DMS153 treated with DMSO at 0.1 percent for 48 hours (cell line): ENCODE measurements at regions not wholly inside any gene's neighbourhood (a gene's known extent, or its start where the extent isn't known, plus 50 kb on each side); places are given as distances from the start of the nearest gene placed in this dataset.

Experiments
- DNase-seq: peaks from one replicate; lab custom pipeline; 2025; ENCODE audit not compliant: unreplicated experiment; lab: John Stamatoyannopoulos, UW

DNA sequence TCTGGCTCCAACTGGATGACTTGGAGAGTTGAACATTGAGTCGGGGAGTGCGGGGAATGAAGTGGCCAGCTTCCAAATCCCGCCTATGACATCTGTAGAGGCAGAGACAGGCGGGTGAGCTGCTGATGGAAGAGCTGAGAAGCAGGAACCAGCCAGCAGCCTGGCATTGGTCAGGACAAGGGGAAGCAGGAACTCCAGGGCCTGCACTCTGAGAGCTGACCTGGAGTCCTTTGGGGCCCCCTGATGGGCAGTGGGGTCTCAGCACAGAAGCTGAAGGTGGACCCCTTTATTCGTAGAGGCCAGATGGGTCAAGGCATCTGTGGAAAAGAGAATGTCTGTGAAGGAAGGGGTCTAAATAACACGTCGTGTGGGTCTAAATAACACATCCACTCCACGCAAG is 57.0 kb downstream of the SEC61G start:
- DNase-seq = no peak

DNA sequence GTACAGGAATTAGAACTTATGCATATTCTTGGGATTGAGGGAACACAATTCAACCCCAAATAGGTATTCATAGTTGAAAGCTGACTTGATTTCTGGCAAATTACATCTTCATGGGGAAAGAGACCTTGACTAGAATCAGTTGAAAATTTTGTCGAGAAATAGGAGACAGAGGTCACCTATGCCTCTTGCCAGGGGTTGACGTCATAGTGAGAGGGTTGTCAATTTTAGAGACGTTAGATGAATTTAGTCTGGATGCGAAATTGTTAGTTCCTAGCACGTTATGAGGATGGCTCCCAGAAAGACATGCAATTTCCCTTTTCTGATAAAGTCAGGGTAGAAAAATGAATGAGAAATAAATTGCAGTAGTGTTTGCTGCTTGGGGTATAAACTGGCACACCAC is 59.3 kb downstream of the SEC61G start:
- no peak for DNase-seq

DNA sequence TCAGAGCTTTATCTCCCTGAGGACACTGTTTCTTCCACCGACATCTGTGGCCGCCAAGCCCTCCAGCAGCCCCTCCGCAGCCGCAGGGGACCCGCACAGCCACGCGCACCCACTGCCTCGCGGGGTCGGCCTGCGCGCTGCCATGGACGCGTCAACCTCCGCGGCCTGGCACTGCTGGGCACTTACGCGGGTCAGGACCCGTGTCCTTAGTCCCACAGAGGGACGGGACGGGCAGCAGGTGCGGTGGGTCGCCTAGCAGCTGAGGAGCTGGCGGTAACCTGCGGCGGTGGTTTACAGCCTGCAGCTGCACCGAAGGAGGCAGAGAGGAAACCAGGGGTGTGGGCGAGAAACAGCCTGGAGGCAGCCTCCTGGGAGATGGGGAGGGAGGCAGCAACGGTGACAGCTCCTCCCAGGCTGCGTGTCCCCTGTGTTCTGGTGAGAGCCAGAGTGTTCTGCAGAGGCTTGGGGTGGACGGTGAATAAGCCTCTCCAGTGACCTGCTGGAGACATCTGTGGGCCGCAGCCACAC is 61.3 kb downstream of the SEC61G start:
- DNase-seq = no peak

DNA sequence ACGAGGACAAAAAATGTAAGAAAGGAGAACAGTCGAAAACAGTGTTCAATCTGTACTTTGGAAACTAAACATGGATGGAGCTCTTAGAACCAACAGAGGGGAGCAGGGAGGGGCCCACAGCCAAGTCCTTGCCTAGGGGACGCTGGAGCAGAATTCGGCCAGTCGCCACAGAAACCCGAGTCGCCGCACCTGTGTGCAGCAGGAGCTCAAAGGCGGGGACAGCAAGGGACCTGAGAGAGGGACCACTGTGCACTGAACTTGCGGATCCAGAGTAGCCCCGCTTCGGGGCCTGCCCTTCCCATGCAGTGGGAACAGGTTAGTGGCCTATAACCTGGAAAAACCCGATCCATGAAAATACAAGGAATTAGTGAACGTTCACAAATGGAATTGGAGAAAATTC is 68.1 kb downstream of the SEC61G start:
- no peak for DNase-seq

DNA sequence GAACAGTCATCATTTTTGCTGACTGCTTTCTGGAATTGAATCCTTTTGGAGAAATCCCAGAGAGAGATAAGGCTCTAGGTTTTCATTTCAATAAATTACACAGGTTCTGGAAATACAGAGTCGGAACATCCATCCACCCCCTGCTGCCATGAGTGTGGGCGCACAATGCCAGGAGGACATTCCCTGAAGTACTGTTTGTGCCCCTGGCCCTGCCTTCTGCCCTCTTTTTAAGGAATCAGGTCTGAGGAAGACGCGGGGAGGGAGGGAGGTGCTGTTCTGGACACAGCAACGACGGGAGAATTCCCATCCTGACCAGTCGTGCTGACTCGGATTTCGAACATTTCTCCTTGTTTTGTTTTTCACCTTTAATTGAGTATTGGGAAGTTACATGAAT is 69.0 kb downstream of the SEC61G start:
- DNase-seq = no peak

DNA sequence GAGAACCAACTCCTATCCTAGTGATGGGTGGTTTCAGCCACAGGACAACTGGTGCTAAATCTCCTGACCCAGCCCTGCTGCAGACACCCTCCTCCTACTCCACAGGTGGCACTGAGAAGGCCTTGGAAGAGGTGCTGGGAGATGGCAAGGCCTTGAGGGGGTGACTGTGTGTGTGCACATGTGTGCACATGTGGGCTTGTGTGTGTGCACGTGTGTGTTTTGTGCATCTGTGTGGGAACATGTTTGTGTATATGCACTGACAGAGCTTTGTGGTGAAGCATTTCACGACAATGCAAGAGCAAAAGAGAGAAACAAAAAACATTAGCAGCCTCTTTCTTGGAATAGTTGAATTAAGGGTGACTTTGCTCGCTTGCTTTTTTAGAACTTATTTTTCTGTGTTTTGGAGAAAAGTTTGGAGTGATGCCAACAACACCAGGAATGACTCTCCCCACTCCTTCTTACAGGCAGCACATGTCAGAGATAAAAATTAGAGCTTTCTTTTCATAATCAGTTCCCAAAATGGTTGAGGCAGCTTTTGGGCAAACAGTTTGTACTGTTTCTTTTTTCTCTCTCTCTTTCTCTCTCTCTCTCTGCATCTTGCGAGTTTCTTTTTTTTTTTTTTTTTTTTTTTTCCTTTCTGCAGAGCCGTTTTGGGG is 69.5 kb downstream of the SEC61G start:
- DNase-seq = no peak

DNA sequence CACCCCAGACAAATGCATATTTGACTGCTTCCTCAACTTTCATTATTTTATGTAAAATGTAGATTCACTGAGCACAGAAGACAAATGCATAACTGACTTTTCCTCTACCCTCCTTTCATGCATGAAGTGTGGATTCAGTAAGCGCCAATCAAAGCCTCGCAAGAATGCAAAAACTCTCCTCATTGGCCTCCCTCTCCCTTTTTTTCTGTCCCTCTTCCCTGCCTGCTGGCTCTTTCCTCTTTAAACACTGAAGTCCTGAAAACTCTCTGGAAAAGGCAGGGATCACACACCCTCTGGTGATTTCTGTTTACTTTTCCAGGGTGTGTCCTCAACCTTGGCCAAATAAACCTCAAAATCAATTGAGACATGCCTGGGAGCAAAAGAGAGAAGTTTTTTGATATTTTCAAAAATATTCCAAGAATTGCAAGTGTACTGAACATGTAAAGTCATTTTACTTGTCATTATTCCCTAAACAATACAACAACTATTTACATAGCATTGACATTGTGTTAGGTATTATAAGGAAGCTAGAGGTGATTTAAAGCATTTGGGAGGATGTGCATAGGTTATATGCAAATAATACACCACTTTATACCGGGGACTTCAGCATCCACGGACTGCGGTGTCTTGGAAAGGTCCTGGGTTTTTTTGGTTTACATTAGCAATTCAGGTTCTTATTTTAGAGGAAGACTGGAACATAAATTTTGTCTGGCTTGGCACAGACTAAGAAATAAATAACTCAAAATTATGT is 71.4 kb downstream of the SEC61G start:
- no peak for DNase-seq

DNA sequence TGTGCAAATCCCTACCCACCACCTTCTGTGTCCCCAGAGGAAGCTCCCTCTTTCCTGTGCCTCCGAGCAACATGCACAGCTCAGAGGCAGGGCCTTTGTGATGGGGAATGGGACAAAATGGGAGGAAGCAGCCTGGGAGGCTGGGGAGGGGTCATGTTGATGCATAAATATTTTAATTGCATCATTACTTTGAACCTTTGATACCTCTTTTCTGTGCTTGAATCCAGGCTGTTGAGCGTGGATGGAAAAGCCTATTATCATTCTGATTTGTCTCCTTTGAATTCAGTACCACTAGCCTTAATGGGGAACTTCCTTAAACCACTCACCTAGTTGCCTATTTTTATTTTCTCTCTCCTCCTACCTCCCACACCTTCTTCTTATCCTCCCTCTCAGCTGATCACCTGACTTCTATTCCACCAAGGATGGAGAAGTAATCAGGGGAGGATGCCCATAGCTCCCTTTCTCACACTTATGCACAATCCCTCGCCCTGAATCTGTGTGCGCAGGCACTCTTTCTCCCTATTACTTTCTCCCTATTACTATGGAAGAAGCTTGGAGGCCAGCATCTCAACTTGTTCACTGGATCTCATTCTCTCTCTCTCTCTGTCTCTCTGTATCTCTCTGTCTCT is 78.5 kb downstream of the SEC61G start:
- DNase-seq = no peak

DNA sequence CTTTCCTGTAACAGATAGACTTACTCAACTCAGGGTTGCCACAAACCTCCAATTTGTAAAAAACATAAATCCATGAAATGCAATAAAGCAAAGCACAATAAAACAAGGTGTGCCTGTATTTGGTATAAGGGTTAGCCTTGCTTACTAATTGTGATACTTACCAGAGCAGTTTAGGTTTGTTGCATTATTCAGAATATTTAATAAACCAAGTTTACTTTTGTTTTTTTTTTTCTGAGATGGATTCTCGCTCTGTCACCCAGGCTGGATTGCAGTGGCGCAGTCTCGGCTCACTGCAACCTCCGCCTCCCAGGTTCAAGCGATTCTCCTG is 79.6 kb downstream of the SEC61G start:
- no peak for DNase-seq

DNA sequence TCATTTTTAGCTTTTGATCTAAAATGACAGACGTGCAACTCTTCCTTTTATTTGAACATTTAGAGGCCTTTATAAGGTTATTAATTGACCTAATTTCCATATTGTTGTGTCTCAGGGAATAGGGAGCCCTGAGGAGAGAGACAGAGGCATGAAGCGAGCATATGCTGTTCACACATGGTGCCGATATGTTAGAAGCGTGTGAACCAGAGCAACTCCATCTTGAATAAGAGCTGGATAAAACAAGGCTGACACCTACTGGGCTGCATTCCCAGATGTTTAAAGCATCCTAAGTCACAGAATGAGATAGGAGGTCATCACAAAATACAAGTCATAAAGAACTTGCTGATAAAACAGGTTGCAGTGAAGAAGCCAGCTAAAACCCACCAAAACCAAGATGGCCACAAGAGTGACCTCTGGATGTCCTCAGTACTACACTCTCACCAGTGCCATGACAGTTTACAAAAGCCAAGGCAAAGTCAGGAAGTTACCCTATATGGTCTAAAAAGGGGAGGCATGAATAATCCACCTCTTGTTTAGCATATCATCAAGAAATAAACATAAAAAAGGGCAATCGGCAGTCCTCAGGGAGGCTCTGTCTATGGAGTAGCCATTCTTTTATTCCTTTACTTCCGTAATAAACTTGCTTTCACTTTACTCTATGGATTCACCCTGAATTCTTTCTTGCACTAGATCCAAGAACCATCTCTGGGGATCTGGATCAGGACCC is 80.1 kb downstream of the SEC61G start:
- DNase-seq = no peak

DNA sequence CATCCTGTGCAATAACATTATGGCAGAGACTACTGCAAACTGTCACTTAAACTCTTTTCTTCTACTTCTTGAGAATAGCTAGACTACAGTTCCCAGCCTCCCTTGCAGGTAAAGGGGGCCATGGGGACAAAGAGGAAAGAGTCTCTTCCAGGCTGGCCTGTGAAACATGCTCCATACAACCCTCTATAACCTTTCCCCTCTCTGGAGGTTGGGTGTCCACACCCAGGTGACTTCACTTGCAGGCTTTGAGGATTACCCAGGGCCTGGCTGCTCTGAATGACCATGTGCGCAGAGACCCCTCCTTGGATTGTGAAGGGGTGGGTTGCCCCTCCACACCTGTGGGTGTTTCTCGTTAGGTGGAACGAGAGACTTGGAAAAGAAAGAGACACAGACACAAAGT is 84.1 kb downstream of the SEC61G start:
- no peak for DNase-seq

DNA sequence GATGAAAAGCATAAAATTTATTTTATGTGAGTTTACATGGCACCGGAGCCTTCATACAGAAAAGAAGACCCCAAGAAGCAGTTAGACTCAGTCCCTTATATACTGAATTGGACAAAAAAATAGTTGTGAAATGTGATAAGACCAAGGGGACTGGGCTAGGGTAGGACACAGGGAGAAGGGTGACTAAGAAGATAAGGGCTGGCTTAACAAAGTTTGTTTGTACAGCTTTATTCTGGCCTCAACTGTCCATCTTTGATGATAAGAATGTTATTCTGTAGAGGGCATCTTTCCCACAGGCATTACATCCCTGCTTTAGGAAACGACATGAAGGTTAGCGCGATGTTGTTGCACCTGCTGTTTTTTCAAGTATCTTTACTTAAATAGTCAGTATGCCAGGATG is 86.5 kb downstream of the SEC61G start:
- DNase-seq = no peak

DNA sequence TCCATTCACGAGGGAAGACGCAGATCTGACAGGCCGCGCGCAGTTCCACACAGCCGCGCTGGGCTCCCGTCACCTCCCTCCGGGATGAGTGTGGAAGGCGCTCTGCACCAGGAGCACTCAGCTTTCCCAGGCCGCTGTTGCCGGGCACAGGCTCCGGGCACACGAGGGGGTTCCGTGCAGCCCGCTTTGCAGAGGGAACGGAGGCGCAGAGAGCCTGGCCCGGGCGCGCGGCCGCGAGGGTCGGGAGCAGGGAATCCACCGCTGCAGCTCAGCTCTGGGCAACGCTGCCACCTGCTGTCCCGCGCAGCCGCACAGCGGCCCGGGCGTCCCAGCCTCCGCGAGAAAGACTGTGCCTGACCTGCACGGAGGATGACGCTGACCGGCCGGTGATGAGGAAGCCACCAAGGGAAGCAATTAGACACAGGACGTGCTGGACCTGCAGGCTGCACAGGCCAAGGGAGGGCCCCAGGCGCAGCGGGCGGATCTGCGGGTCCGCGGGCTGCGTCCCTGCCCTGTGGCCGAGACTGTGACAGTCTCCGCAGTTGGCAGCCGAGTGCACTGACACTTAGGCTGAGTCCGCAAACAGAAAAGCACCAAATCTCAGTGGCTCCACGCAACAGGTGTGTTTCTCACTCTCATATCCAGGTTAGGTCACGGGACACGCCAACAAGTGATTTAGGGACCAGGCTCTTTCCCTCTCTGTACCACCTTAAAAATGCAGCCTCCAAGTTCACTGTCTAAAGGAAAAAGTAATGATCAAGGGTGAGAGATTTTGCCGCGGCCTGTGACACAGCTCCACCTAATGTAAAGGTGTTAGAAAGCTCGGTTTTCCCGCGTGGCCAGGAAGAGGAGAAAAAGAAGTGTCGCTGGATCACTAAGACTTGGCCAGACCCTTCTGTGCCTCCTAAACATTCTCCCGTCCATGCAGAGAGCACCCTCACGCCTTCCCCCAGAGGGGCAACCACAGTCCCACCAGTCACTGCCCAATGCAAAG is 94.5 kb downstream of the SEC61G start:
- DNase-seq = peak; percentile 72

DNA sequence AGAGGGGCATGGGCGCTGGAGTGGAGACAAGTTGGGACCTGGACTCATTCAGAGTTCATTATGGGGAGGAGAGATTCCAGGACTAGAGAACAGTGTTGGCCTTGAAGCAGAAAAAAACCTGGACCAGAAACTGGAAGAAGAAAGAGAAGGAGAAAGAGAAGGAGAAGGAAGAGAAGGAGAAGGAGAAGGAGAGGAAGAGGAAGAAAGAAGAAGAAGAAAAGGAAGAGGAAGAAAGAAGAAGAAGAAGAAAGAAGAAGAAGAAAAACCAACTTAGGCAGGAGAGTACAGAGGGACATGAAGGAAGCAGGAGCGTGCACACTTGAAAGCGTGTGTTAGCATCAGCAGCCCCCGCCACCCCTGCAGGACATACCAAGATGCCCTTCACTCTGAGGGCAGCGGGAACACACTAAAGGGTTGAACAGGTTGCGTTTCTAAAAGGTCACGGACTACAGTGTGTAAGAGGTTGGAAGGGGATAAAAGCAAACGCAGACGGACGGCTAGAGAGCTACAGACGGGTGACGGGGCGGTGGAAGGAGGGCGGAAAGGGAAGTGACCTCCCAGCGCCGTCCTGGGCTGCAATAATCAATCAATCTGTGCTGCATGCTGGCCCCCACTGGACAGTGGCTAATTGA is 95.3 kb downstream of the SEC61G start:
- no peak for DNase-seq

DNA sequence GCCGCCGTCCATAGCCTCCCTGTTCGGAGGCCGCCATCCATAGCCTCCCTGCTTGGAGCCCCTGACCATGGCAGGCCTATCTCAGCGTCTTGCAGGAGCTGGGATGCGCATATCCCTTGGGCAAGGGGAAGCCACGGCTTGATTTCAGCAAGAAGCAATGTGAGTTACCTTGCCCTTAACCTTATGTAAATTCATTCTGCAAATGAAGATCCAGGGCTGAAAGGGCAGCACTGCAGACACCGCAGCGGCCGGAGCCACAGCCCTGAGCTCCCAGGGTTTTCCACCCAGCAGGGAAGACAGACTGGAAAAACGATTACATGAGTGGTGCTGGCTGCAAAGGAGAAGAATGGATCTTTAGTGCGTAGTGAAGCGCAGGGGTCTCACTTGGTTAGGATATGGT is 95.8 kb downstream of the SEC61G start:
- DNase-seq = no peak

DNA sequence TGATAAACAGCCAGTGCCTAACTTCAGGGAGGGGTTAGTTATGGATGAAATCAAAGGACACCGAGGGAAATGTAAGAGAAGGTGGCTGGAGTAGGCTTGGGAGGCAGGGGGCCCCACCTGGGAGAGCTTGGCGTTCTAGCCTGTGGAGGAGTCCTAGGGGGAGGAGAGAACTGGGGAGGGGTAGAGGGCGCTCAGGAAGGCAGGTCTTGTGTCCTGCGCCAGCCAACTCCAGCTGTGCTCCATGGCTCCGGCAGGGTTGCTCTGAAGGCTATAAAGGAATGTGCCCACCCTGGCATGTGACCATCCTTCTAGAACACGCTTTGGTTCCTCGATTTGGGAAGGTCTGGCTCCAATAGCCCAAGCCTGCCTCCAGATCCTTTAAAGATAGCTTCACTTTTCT is 96.3 kb downstream of the SEC61G start:
- no peak for DNase-seq

DNA sequence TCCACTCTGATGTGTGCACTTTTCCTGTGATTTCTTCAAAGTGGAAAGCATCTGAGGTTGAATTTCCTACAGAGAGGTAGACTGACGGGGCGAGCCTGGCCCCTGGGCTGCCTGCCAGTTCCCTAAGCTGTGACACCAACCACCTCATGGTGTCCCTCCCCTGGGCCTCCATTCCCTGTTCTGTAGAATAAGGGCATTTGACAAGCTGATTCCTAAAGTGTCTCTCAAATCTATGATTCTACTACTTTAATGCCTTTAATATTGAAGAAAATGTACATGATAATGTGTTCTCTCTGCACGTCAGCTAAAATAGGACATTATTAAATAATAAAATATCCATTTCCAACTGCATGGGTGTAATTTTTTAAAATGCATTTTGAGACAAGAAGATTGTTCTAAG is 105.1 kb downstream of the SEC61G start:
- no peak for DNase-seq

DNA sequence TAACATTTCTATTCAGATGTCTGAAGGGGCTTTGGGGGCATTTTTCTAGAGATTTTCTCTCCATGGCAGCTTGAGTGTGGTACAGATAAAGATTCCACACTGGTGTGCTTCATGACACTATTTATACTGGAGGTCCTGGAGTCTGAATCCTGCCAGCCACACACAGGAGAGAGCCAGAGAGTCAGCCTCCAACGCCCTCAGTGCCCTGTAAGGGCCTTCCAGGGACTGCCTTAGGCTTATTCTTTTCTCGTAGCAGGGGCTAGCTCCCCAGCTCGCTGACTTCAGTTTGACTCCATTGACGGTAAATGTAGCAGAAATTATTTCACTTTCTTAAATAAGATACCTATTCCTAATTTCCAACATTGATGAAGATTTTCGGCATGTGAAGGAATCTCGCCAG is 100.9 kb downstream of the VSTM2A start:
- no peak for DNase-seq

DNA sequence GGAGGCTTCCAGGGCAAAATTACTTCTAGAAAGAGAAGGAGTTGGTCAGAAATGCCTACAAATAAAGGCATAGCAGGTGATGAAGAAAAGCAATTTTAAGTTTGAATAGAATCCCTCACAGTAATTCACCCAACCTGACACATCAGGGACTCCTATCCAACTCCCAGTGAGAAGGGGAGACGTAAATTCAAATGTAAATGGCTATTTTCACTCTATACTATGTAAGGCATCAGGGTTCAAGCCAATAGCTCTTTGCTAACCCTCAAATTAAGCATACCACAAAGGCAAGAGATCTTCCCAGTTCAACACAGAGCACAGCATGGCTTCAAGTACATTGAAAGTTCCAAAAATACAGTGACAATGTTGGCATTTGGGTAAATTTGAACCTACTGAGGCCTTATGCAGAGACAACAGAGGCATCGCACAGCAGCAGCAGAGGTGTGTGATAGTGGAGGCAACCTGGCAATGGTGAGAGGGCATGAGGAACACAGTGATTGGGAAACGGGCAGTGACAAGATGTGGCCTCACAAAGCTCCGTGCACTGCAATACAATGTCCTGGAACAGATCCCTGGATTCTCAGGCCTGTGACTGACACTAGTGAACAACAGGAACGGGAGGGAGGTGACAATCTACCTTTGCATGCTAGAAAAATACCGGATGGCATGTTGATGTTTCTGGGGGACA is 95.7 kb downstream of the VSTM2A start:
- no peak for DNase-seq

DNA sequence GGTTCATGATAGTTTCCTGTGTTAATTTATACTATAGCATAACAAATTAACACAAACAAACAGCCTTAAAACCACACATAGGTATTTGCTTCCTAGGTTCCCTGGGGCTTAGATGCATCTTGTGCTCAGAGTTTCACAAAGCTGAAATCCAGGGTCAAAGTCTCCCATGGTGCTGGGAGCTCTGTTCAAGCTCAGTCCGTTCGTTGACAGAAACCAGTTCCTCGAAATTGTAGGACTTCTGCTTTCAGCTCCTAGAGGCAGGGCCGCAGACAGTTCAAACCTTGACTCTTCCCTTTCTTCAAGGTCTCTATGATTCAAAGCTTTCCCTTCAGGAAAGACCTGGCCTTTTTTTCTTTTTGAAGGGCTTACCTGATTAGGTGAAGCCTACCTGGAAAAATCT is 90.5 kb downstream of the VSTM2A start:
- DNase-seq = no peak
